Erythroblast (primary cell): ENCODE measurements at regions not wholly inside any gene's neighbourhood (a gene's known extent, or its start where the extent isn't known, plus 50 kb on each side); places are given as distances from the start of the nearest gene placed in this dataset.

Experiments used
- GATA1 ChIP-seq: IDR thresholded peaks from 2 replicates; pipeline ENCODE4 v1.6.1; 2011; ENCODE audit warnings: low read depth, mild to moderate bottlenecking, control low read depth, low read length, moderate library complexity
- POLR2A ChIP-seq: IDR thresholded peaks from 2 replicates; pipeline ENCODE4 v1.6.1; 2011; ENCODE audit warnings: mild to moderate bottlenecking, low read length

GRCh38 chr17:77364941-77365583 is 224.3 kb downstream of the SEC14L1 start:
- TF ChIP-seq POLR2A (no peak), GATA1 (no peak)
